Loucy (cell line): ENCODE measurements at regions not wholly inside any gene's neighbourhood (a gene's known extent, or its start where the extent isn't known, plus 50 kb on each side); places are given as distances from the start of the nearest gene placed in this dataset.

ENCODE experiments used
- EZH2phosphoT487 ChIP-seq: fragments of 200-600 bp; IDR thresholded peaks from 2 replicates; pipeline ENCODE4 v1.6.1; 2018; ENCODE audit warnings: antibody characterized with exemption, mild to moderate bottlenecking, moderate library complexity, borderline replicate concordance
- TF ChIP-seq, protein P1 (sequence below): fragments of 200-600 bp; sonication (generic); conservative IDR thresholded peaks from 2 replicates; pipeline ENCODE4 v1.5.1; 2014; ENCODE audit warnings: mild to moderate bottlenecking, antibody characterized with exemption, low read length

DNA sequence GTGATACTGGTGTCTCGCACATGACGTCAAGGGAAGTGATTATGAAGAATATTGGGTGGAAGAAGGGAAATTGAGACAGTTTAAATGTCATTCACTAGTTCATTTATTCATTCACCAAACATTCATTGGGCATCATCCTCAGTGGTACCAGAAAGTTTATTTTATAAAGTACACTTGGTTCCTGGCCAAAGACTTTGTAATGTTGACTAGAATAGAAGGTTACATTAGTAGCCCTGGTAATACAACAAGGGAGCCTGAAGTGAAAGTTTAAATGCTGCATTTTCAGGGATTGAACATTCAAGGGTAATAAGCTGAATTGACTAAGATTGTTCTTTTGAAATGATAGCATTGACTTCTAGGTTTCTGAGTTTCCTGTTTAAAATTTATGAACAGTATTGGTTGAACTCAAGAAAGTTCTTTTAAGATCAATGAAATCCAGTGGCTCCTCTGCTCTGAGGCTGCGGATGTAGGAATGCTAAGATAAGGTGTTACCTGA lies 236.8 kb upstream of the BTG1 start:
- TF ChIP-seq, protein P1, sequence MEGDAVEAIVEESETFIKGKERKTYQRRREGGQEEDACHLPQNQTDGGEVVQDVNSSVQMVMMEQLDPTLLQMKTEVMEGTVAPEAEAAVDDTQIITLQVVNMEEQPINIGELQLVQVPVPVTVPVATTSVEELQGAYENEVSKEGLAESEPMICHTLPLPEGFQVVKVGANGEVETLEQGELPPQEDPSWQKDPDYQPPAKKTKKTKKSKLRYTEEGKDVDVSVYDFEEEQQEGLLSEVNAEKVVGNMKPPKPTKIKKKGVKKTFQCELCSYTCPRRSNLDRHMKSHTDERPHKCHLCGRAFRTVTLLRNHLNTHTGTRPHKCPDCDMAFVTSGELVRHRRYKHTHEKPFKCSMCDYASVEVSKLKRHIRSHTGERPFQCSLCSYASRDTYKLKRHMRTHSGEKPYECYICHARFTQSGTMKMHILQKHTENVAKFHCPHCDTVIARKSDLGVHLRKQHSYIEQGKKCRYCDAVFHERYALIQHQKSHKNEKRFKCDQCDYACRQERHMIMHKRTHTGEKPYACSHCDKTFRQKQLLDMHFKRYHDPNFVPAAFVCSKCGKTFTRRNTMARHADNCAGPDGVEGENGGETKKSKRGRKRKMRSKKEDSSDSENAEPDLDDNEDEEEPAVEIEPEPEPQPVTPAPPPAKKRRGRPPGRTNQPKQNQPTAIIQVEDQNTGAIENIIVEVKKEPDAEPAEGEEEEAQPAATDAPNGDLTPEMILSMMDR = no peak
- no peak for TF ChIP-seq EZH2phosphoT487
